T-helper 2 cell treated with Interferon-gamma antibody and Interleukin-4, amounts not matched to agents 5 μg/mL and 100 μg/mL, for 36 hours (primary cell): ENCODE measurements at regions not wholly inside any gene's neighbourhood (a gene's known extent, or its start where the extent isn't known, plus 50 kb on each side); places are given as distances from the start of the nearest gene placed in this dataset.
"Not testable (repeated sequence)": the region's sequence is repeated elsewhere in the genome, so short reads cannot be mapped to it uniquely, and the experiment has no call there.

Source experiments
- DNase-seq: peaks from one replicate; pipeline ENCODE4 v3.0.0; 2021; ENCODE audit warnings: low spot score
- H3K27ac Mint-ChIP-seq: one replicate; pipeline ENCODE4 v1.8.0; 2021; ENCODE audit warnings: mild to moderate bottlenecking, mixed read lengths
- H3K27me3 Mint-ChIP-seq: one replicate; pipeline ENCODE4 v1.8.0; 2021; ENCODE audit warnings: low read depth, mixed read lengths
- H3K36me3 Mint-ChIP-seq: one replicate; pipeline ENCODE4 v1.8.0; 2021; ENCODE audit warnings: low read depth, mixed read lengths
- H3K4me1 Mint-ChIP-seq: one replicate; pipeline ENCODE4 v1.8.0; 2021; ENCODE audit warnings: low read depth, mixed read lengths
- H3K4me3 Mint-ChIP-seq: one replicate; pipeline ENCODE4 v1.8.0; 2022; ENCODE audit warnings: mild to moderate bottlenecking, moderate library complexity, mixed read lengths
- H3K9me3 Mint-ChIP-seq: one replicate; pipeline ENCODE4 v1.8.0; 2021; ENCODE audit warnings: mixed read lengths

DNA sequence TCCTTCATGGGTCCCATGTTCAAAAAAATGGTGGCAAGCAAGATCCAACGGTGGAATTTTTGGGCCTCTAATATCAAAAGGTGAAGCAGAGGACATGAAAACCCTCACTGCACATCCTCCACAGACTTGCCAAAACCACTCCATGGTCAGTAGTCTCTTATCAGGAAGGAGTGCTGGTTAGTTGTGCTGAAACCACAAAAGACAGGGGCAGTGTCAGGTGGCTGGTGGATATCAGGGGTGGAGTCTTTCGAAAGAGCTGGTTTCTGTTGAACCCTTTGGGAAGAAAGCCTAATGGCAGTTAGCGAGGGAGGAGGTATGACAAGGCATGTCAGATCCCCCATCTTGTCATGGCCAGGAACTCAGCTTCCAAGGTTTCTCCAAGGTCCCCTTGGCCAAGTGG lies 395.9 kb upstream of the CAMK1G start:
- no peaks in the 10 kb centered on the region for H3K36me3 Mint-ChIP-seq
- peaks cover 2% of the 10 kb centered on the region for H3K9me3 Mint-ChIP-seq
- H3K27ac Mint-ChIP-seq, result no peak overlapping the region
- H3K27me3 Mint-ChIP-seq, result no peaks in the 10 kb centered on the region
- no peaks in the 10 kb centered on the region for H3K4me1 Mint-ChIP-seq
- no peak for DNase-seq
- H3K4me3 Mint-ChIP-seq, result no peak overlapping the region

DNA sequence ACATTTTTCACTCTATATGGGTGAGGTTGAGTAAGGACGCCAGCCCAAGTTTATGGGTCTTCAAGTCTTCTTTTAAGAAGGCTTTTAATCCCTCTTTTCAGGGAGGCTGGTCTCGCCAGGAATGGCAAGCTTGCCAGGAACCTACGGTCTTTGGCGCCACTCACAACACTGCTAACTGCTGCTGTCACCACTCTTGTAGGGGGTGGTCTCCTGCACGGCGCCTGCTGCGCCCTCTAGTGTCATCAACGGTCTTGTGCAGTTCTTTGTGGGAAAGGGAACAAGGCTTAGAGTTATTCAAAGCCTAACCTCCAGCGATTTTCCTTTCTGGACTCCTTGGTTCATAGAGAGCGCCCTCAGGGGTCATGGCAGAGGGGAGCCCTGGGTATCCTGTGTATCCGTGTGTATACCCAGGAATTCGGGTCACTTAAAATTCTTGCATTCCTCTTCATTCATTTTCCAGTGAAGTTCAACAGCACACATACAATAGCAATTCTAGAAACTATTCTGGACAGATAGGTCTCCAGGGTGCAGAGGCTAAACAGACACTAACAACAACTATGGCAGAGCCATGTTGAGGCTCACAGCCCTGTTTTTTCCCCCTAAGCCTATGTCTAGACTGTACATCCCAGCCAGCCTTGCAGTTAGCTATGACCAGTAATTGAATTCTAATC lies 392.8 kb upstream of the CAMK1G start:
- Mint-ChIP-seq H3K27me3 (no peaks in the 10 kb centered on the region), H3K36me3 (no peaks in the 10 kb centered on the region), H3K4me1 (no peaks in the 10 kb centered on the region), H3K9me3 (peaks cover 10% of the 10 kb centered on the region), H3K4me3 (no peak overlapping the region), H3K27ac (no peak overlapping the region)
- no peak for DNase-seq

DNA sequence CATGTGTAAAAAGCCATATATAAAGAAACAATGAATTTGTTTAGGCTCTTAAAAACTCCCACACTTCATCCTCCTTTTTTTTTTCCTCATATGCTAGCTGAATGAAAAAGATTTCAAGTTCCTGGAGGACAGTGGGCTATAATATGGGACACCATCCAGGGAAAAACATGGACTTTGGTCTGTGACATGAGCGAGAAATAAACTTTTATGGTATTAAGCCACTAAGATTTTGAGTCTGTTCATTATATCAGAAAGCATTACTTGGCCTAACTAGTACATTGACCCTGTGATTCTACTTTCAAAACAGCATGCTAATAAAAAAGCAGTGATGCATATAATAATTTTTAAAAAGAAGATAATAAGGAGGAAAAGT lies 392.3 kb upstream of the CAMK1G start:
- H3K4me3 Mint-ChIP-seq, result no peak overlapping the region

DNA sequence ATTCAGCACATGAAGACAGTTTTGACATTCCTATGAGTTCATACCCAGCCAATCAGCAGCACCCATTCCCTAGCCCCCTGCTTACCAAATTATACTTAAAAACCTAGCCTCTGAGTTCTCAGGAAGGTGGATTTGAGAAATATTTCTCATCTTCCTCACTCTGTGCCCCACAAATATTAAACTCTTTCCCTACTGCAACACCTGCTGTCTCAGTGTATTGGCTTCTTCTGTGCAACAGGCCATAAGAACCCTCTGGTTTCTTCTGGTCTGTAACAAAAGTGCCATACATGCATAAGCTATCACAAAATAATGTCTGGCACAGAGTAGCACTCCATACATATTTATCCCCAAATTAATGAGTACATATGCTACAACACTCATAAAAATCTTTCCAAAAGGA lies 387.4 kb upstream of the CAMK1G start:
- no peak for DNase-seq
- peaks cover 25% of the 10 kb centered on the region for H3K9me3 Mint-ChIP-seq
- no peaks in the 10 kb centered on the region for H3K4me1 Mint-ChIP-seq
- no peak overlapping the region for H3K4me3 Mint-ChIP-seq
- no peak overlapping the region for H3K27ac Mint-ChIP-seq
- H3K27me3 Mint-ChIP-seq, result peaks cover 3% of the 10 kb centered on the region
- no peaks in the 10 kb centered on the region for H3K36me3 Mint-ChIP-seq

More for the DNA sequence above, 392.3 kb upstream of the CAMK1G start:
- DNase-seq, result no peak
- H3K4me1 Mint-ChIP-seq, result no peaks in the 10 kb centered on the region
- no peak overlapping the region for H3K27ac Mint-ChIP-seq
- H3K27me3 Mint-ChIP-seq, result no peaks in the 10 kb centered on the region
- H3K36me3 Mint-ChIP-seq, result no peaks in the 10 kb centered on the region
- peaks cover 15% of the 10 kb centered on the region for H3K9me3 Mint-ChIP-seq

DNA sequence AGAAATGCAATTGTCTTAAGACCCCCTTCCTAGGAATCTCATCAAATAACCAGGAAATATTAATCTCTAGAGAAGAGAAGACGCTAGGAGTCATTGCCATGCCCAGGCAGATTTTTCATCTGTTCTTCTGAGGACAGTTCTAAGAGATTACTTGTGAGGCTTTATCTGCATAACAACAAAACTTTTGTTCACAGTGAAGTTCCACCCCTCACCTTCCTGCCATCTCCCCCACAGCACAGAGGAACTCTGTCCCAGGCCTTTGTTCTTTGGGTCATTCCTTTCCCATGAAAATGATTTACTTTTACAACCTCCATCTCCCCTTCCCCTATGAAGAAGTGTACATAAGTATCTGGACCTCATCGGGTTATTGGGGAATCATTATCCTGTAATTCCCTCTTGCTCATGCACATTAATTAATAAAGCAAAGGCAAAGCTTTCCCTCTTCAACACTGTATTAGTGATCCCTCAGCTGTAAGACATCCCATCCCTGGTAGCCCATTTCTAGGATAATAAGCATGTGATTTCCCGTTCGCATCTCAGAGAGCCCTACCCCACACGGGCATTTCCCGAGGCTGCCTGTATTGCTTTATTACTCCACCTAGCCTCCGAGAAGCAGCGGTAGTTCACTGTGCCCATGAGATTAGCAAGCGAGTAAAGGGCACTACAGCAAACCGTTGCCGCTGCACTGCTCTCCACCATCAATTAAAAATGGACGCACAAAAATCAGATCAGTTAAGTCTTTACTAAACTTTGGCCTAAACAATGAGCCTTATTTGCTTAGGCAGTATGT lies 384.4 kb upstream of the CAMK1G start:
- no peak overlapping the region for H3K27ac Mint-ChIP-seq
- H3K36me3 Mint-ChIP-seq, result no peaks in the 10 kb centered on the region
- H3K27me3 Mint-ChIP-seq, result peaks cover 3% of the 10 kb centered on the region
- no peak for DNase-seq
- H3K4me1 Mint-ChIP-seq, result no peaks in the 10 kb centered on the region
- peaks cover 25% of the 10 kb centered on the region for H3K9me3 Mint-ChIP-seq
- no peak overlapping the region for H3K4me3 Mint-ChIP-seq

DNA sequence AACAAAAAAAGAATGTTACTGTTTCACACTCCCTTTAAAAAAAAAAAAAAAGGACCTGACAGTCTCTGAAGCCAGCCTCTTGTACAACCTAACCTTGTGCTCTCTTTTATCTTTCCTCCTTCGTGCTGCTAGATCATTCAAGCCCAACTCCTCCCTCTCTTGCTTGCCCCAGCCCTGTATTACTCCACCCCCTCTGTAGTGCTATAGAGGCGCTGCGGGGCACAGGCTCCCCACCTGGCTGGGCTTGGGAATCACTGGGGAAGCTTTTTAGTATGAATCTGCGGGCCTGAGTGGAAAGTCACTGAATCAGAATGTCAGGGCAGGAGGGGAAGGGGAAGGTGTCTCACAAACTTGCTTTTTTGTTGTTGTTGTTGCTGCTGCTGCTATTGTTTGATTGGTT lies 383.7 kb upstream of the CAMK1G start:
- no peak overlapping the region for H3K4me3 Mint-ChIP-seq

DNA sequence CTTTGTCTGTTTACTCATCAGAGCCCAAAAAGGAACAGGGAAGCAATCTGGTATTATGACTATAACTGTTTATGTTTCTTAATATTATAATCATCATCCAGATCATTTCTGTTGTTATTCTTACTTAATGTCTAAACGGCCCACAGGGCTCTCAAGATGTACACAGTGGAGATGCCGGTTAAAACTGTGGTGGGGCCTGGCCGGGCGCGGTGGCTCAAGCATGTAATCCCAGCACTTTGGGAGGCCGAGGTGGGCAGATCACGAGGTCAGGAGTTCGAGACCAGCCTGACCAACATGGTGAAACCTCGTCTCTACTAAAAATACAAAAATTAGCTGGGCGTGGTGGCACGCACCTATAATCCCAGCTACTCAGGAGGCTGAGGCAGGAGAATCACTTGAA lies 381.2 kb upstream of the CAMK1G start:
- H3K36me3 Mint-ChIP-seq, H3K27ac Mint-ChIP-seq, H3K9me3 Mint-ChIP-seq, H3K4me3 Mint-ChIP-seq, H3K4me1 Mint-ChIP-seq, DNase-seq: not testable (repeated sequence)
- peaks cover 18% of the 10 kb centered on the region for H3K27me3 Mint-ChIP-seq

More for the DNA sequence above, 383.7 kb upstream of the CAMK1G start:
- Mint-ChIP-seq H3K36me3 (no peaks in the 10 kb centered on the region), H3K27me3 (peaks cover 3% of the 10 kb centered on the region), H3K4me1 (no peaks in the 10 kb centered on the region), H3K9me3 (peaks cover 24% of the 10 kb centered on the region), H3K27ac (no peak overlapping the region)
- DNase-seq, result no peak

DNA sequence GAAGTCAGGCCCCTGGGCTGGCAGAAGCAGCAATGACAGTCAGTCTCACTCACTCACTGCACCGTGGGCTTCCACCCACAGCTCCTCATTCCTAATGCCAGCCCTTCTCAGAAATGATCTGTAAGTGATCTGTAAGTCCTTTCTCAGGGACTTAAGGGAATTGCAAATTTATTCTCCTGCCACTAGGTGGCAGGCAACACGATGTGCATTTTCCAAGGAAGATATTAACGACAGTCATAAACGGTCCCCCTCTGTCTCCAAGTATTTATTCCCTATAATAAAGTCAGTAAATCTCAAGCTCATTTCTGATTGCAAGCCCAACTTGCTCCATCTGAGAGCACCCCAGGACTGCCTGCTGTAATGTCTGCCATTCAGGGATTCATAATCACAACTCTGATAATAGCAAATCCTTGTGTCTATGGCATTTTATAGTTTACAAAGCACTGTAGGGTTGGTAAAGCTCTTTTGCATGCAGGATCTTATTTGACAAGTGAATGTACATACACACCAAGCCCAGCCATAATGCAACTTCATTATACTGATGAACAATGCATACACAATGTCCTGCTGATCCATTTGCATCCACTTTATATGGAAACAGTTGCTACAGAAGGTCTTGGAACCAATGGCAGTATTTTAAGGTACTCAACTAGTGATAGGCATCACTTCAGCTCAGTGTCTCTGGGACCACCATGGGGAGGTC lies 380.5 kb upstream of the CAMK1G start:
- H3K4me1 Mint-ChIP-seq, result peaks cover 1% of the 10 kb centered on the region
- H3K4me3 Mint-ChIP-seq, result no peak overlapping the region
- H3K27me3 Mint-ChIP-seq, result peaks cover 24% of the 10 kb centered on the region
- H3K27ac Mint-ChIP-seq, result no peak overlapping the region
- no peaks in the 10 kb centered on the region for H3K9me3 Mint-ChIP-seq
- DNase-seq, result no peak
- H3K36me3 Mint-ChIP-seq, result no peaks in the 10 kb centered on the region

DNA sequence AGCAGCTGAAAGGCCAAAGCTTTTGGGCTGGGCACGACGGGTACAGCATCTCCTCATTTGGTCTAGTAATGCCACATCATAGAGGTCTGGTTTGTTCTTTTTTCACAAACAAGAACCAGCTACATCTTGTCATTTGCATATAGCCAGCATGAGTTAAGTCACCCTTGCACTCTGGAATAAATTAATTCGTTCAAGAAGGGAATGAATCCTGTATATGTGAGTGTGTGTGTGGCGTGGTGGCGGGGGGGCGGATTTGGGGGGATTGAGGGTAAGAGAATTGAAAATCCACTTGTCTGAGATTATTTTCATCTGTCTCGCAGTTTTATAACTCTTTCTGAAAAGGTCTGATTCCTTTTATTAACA lies 380.0 kb upstream of the CAMK1G start:
- DNase-seq, result no peak
- Mint-ChIP-seq H3K4me1 (peaks cover 1% of the 10 kb centered on the region), H3K36me3 (no peaks in the 10 kb centered on the region), H3K27ac (no peak overlapping the region), H3K9me3 (no peaks in the 10 kb centered on the region), H3K27me3 (peaks cover 29% of the 10 kb centered on the region), H3K4me3 (no peak overlapping the region)

DNA sequence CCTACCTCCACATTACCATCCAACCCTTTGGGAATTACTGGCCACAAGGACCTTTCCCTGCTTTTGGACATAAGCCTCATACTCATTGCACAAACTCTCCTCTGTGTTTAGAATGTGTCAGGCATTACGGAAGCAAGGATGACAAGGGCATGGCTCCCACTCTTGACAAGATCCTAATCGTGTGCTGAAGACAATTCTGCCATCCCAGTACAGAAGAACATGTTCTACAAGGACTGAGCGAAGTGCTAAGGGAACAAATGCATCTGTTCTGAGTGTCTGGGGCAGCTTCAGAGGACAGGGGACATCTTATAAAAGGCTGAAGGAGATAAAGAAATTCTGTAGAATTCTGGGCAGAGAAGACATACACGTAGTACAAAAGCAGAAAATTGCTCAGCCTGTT lies 378.5 kb upstream of the CAMK1G start:
- H3K9me3 Mint-ChIP-seq, result no peaks in the 10 kb centered on the region
- no peak overlapping the region for H3K27ac Mint-ChIP-seq
- no peaks in the 10 kb centered on the region for H3K36me3 Mint-ChIP-seq
- peaks cover 34% of the 10 kb centered on the region for H3K27me3 Mint-ChIP-seq
- H3K4me3 Mint-ChIP-seq, result no peak overlapping the region
- no peak for DNase-seq
- peaks cover 1% of the 10 kb centered on the region for H3K4me1 Mint-ChIP-seq

DNA sequence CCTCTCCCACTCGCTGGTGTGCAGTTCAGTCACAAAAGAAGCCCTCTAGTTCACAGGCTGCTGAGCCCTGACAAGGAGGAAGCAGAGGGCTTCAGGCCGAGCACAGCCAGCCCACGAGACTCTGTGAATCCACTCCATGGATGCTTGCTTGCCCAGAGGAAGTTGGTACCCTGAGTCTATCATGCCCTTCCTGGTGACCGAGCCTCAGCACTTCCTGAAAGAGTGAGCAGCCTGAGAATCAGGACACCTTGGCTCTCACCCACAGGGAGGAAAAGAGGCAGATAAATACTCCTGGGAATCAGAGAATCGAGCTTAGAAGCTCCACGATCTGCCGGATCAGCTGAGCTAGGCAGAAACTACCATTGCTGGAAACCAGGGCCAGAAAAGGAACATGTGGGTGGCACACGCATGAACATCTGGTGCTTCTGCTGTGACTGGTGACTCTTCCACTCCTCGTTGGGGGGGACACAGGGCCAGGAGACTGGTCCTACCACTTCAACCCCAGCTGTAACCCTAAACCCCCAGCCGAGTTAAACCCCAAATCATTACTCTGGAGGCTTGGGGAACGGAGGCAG lies 376.3 kb upstream of the CAMK1G start:
- DNase-seq, result no peak
- no peak overlapping the region for H3K27ac Mint-ChIP-seq
- no peak overlapping the region for H3K4me3 Mint-ChIP-seq
- H3K27me3 Mint-ChIP-seq, result peaks cover 41% of the 10 kb centered on the region
- peaks cover 1% of the 10 kb centered on the region for H3K4me1 Mint-ChIP-seq
- no peaks in the 10 kb centered on the region for H3K36me3 Mint-ChIP-seq
- H3K9me3 Mint-ChIP-seq, result no peaks in the 10 kb centered on the region

DNA sequence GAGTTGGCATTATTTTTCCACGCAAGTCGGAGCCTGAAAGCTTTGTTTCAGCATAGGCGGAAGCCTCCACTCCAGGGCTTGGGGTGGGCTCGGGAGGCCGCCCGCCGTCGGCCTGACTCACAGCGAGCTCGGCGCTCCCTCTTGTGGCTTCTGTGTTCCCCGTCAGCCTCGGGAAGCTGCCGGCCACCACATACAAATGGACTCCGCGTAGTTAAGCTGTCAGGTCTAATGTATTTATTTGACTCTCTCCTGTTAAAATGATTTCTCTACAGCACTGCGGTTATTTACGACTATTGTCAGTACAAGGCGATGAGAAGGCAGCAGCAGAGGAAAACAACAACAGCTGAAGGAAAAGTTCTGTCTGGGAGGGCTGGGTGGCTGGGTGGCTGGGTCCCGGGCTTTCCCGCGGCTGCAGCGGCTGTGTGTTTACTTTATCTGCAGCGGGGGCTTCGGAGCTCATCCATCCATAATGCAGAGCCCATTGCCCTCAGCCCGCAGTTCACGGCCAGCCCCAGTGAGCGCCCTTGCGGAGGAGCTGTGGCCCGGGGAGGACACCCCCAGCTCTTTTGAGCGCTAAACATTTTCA lies 375.7 kb upstream of the CAMK1G start:
- H3K27me3 Mint-ChIP-seq, result peaks cover 41% of the 10 kb centered on the region

DNA sequence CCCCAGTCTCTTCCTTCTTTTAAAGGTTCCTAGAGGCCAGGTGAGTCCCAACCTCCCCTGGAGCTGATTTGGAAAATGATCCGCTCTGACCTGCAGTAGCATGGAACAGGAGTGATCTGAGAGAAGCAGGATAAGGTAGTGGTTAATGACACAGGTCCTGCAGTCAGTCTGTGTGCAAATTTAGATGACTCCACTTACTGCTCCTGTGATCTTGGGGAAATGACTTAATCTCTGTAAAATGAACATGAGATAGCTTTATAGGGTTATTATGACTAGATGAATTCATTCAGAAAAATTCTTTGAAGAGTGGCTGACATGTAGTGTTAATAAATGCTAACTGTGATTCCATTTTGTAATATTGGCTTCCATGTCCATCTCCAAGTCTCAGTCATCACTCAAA lies 374.9 kb upstream of the CAMK1G start:
- Mint-ChIP-seq H3K4me1 (peaks cover 1% of the 10 kb centered on the region), H3K27me3 (peaks cover 41% of the 10 kb centered on the region), H3K27ac (no peak overlapping the region), H3K4me3 (no peak overlapping the region), H3K36me3 (no peaks in the 10 kb centered on the region), H3K9me3 (no peaks in the 10 kb centered on the region)
- DNase-seq, result no peak

More for the DNA sequence above, 375.7 kb upstream of the CAMK1G start:
- Mint-ChIP-seq H3K4me3 (no peak overlapping the region), H3K9me3 (no peaks in the 10 kb centered on the region), H3K4me1 (peaks cover 1% of the 10 kb centered on the region), H3K36me3 (no peaks in the 10 kb centered on the region), H3K27ac (no peak overlapping the region)
- no peak for DNase-seq

DNA sequence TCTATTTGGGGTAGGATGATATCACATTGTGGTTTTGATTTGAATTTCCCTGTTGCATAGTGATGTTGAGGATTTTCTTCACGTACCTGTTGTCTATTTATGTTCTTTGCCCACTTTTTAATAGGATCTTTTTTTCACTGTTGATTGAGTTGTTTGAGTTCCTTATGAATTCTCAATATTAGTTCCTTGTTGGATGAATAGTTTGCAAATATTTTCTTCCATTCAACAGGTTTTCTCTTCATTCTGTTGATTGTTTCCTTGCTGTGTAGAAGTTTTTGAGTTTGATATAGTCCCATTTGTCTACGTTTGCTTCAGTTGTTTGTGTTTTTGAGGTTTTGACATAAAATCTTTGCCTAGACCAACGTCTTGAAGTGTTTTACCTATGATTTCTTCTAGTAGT lies 369.5 kb upstream of the CAMK1G start:
- Mint-ChIP-seq H3K27me3 (peaks cover 11% of the 10 kb centered on the region), H3K36me3 (no peaks in the 10 kb centered on the region), H3K27ac (no peak overlapping the region), H3K4me1 (no peaks in the 10 kb centered on the region), H3K9me3 (no peaks in the 10 kb centered on the region), H3K4me3 (no peak overlapping the region)
- DNase-seq, result no peak
